BJ (cell line): ENCODE measurements at regions not wholly inside any gene's neighbourhood (a gene's known extent, or its start where the extent isn't known, plus 50 kb on each side); places are given as distances from the start of the nearest gene placed in this dataset.

Experiments used
- CTCF ChIA-PET: fragments of 350-600 bp; formaldehyde crosslinking; extraction: SDS; loops from one replicate; lab custom pipeline; 2021; ENCODE audit warnings: antibody characterized with exemption, inconsistent platforms; lab: Yijun Ruan, JAX
- POLR2A ChIA-PET: fragments of 300-600 bp; sonication (Branson Sonifier 250); formaldehyde crosslinking; extraction: SDS; loops from one replicate; lab custom pipeline; 2021; ENCODE audit warnings: antibody characterized with exemption; lab: Charles Lee
- DNase-seq: peaks from one replicate; pipeline ENCODE4 v3.0.0-alpha.2; 2011; ENCODE audit warnings: low read depth
- H3K27me3 ChIP-seq: 2 replicates; pipeline ENCODE4 v1.6.0; 2011; ENCODE audit warnings: low read length; ENCODE audit not compliant: control insufficient read depth, insufficient read depth
- H3K36me3 ChIP-seq: 2 replicates; pipeline ENCODE4 v1.5.1; 2011; ENCODE audit warnings: low read length; ENCODE audit not compliant: control insufficient read depth, insufficient read depth
- H3K4me3 ChIP-seq: 2 replicates; pipeline ENCODE4 v1.5.1; 2011; ENCODE audit warnings: low read depth, mild to moderate bottlenecking, control low read depth, low read length
- CTCF ChIP-seq: IDR thresholded peaks from 2 replicates; pipeline ENCODE4 v1.5.1; 2011; ENCODE audit warnings: low read depth, mild to moderate bottlenecking, control low read depth, inconsistent platforms, low read length, moderate library complexity; ENCODE audit not compliant: insufficient read depth

- no peak for TF ChIP-seq CTCF
- no peak for DNase-seq
- Histone ChIP-seq H3K27me3 (no peaks in the 10 kb centered on the region), H3K4me3 (no peak overlapping the region), H3K36me3 (no peaks in the 10 kb centered on the region)
- ChIA-PET CTCF (no interaction called here), POLR2A (no interaction called here)
These were observed 265.3 kb upstream of the GK2 start for GRCh38 chr4:79673377-79673776.

GRCh38 chr4:79666875-79667274, 258.8 kb upstream of the GK2 start:
- no peak for TF ChIP-seq CTCF
- CTCF ChIA-PET = no interaction called here
- no peak for DNase-seq

GRCh38 chr4:79666112-79666511, 258.1 kb upstream of the GK2 start:
- TF ChIP-seq CTCF = no peak
- CTCF ChIA-PET = no interaction called here
- H3K36me3 ChIP-seq = no peaks in the 10 kb centered on the region
- no peak overlapping the region for H3K4me3 ChIP-seq
- DNase-seq = no peak
- H3K27me3 ChIP-seq = no peaks in the 10 kb centered on the region
- POLR2A ChIA-PET = no interaction called here

More at GRCh38 chr4:79666875-79667274, 258.8 kb upstream of the GK2 start:
- Histone ChIP-seq H3K27me3 (no peaks in the 10 kb centered on the region), H3K4me3 (no peak overlapping the region), H3K36me3 (no peaks in the 10 kb centered on the region)
- POLR2A ChIA-PET = no interaction called here

DNA sequence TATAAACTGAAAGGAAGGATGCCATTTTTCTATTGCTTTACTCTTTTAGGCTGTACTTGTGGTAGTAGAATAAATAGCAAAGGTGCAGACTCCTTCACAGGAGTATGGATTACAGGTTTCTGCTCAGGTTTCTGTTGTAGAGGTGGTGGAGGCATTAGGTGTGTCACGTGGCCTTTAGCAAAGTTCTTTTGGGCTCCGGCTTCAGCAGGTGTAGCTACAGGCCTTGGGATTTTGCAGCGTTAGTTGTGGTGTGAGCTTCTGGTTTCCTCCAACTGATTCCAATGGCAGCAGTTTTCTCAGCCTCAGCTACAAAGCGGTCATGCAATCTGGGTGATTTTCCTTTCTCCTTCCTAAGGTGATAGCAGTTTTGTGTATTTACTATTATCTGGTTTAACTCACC, 255.8 kb upstream of the GK2 start:
- TF ChIP-seq CTCF = no peak
- CTCF ChIA-PET = no interaction called here
- Histone ChIP-seq H3K27me3 (no peaks in the 10 kb centered on the region), H3K4me3 (no peak overlapping the region), H3K36me3 (no peaks in the 10 kb centered on the region)
- POLR2A ChIA-PET = no interaction called here
- no peak for DNase-seq

GRCh38 chr4:79663141-79663540, 255.1 kb upstream of the GK2 start:
- POLR2A ChIA-PET = no interaction called here
- H3K27me3 ChIP-seq = no peaks in the 10 kb centered on the region
- no peak for DNase-seq
- H3K36me3 ChIP-seq = no peaks in the 10 kb centered on the region
- TF ChIP-seq CTCF = no peak
- CTCF ChIA-PET = no interaction called here
- no peak overlapping the region for H3K4me3 ChIP-seq
